Endothelial cell (in vitro differentiated cells): ENCODE measurements at regions not wholly inside any gene's neighbourhood (a gene's known extent, or its start where the extent isn't known, plus 50 kb on each side); places are given as distances from the start of the nearest gene placed in this dataset.

Source experiments
- DNase-seq: peaks from one replicate; pipeline ENCODE4 v3.0.0; 2021; ENCODE audit warnings: low spot score
- H3K27ac Mint-ChIP-seq: one replicate; pipeline ENCODE4 v1.8.0; 2021; ENCODE audit warnings: mixed read lengths, inconsistent platforms; ENCODE audit not compliant: unreplicated experiment
- H3K27me3 Mint-ChIP-seq: one replicate; pipeline ENCODE4 v1.8.0; 2021; ENCODE audit warnings: mild to moderate bottlenecking, moderate library complexity, mixed read lengths, inconsistent platforms; ENCODE audit not compliant: unreplicated experiment
- H3K36me3 Mint-ChIP-seq: one replicate; pipeline ENCODE4 v1.8.0; 2021; ENCODE audit warnings: mild to moderate bottlenecking, low read depth, mixed read lengths, inconsistent platforms; ENCODE audit not compliant: unreplicated experiment
- H3K4me1 Mint-ChIP-seq: one replicate; pipeline ENCODE4 v1.8.0; 2021; ENCODE audit warnings: mild to moderate bottlenecking, mixed read lengths, inconsistent platforms; ENCODE audit not compliant: unreplicated experiment
- H3K4me3 Mint-ChIP-seq: one replicate; pipeline ENCODE4 v1.8.0; 2021; ENCODE audit warnings: mild to moderate bottlenecking, mixed read lengths, inconsistent platforms; ENCODE audit not compliant: unreplicated experiment
- H3K9me3 Mint-ChIP-seq: one replicate; pipeline ENCODE4 v1.8.0; 2021; ENCODE audit warnings: mixed read lengths, inconsistent platforms; ENCODE audit not compliant: unreplicated experiment
- TF ChIP-seq, protein P1 (sequence below): fragments of 200-600 bp; sonication (generic); IDR thresholded peaks from one replicate; pipeline ENCODE4 v1.5.0; 2021; ENCODE audit warnings: antibody characterized with exemption; ENCODE audit not compliant: unreplicated experiment

DNA sequence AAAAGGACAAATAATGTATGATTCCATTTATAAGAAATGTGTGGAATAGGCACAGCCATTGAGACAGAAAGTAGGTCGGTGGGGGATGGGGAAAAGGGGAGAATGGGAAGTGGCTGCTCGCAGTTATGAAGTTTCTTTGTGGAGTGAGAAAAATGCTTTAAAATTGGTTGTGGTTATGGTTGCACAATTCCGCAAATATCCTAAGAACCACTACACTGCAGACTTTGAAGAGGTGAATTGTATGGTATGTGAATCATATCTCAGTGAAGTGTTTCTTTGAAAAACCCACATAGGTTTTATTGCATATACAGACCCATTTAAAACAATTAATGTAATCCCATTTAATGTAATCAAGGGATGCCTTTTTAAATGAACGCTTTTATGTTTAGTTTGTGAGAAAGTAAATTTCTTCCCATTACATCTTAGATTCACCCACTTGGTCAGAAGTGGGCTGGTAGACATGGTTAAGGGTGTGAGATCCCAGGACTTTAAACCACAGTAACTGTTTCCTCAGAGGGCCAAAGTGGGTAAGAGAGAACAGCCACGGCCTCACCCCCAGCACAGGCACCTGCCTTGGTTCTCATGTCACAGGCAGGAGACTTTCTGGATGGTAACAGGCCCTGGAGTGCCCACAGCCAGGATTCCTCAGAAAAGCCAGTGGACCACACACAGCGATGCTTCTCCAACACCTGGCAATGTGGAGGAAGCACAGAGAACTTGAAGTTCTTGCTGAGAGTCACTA, 119.3 kb upstream of the GJB6 start:
- Mint-ChIP-seq H3K4me3 (no peak overlapping the region), H3K27ac (no peak overlapping the region), H3K9me3 (no peaks in the 10 kb centered on the region), H3K36me3 (no peaks in the 10 kb centered on the region), H3K4me1 (no peaks in the 10 kb centered on the region), H3K27me3 (peaks cover 3% of the 10 kb centered on the region)
- DNase-seq: no peak
- TF ChIP-seq, protein P1, sequence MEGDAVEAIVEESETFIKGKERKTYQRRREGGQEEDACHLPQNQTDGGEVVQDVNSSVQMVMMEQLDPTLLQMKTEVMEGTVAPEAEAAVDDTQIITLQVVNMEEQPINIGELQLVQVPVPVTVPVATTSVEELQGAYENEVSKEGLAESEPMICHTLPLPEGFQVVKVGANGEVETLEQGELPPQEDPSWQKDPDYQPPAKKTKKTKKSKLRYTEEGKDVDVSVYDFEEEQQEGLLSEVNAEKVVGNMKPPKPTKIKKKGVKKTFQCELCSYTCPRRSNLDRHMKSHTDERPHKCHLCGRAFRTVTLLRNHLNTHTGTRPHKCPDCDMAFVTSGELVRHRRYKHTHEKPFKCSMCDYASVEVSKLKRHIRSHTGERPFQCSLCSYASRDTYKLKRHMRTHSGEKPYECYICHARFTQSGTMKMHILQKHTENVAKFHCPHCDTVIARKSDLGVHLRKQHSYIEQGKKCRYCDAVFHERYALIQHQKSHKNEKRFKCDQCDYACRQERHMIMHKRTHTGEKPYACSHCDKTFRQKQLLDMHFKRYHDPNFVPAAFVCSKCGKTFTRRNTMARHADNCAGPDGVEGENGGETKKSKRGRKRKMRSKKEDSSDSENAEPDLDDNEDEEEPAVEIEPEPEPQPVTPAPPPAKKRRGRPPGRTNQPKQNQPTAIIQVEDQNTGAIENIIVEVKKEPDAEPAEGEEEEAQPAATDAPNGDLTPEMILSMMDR: no peak

DNA sequence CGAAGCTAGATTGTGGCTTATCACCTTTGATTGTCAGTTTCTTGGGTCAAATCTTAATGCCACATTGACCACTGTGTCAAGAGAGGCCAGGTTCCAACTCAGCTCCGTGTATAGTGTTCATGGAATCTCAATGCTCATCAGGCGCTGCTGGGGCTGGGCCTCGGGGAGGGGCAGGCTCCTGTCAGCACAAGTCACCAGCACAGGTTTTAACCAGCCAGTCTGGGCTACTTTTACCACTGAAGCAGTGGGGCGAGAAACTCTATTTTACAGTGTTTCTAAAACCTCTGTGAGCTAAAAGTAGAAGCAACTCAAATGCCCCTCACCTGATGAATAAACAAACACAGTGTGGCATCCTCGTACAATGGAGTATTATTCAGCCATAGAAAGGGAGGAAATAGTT, 118.7 kb upstream of the GJB6 start:
- TF ChIP-seq, protein P1: no peak
- Mint-ChIP-seq H3K36me3 (no peaks in the 10 kb centered on the region), H3K27me3 (peaks cover 3% of the 10 kb centered on the region), H3K9me3 (no peaks in the 10 kb centered on the region), H3K4me1 (no peaks in the 10 kb centered on the region), H3K27ac (no peak overlapping the region), H3K4me3 (no peak overlapping the region)
- no peak for DNase-seq

DNA sequence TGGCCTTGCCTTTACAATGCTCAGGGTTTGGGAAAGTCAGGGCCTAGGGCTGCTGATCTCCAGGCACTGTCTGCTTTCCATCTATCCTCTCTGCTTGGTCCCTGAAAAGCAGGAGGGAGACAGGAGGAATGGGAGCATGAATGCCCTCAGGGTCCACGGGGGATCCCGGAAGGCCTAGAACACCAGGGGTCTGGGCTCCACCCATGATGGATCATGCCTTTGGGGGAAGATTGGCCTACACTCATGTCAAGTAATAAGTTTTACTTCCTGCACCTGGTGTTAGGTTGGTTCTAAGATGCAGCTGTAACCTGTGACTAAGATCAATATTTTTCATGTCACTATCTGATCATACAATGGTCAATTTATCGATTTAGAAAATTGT, 118.3 kb upstream of the GJB6 start:
- peaks cover 3% of the 10 kb centered on the region for H3K27me3 Mint-ChIP-seq
- no peaks in the 10 kb centered on the region for H3K9me3 Mint-ChIP-seq
- DNase-seq: no peak
- no peak overlapping the region for H3K4me3 Mint-ChIP-seq
- peaks cover 1% of the 10 kb centered on the region for H3K4me1 Mint-ChIP-seq
- TF ChIP-seq, protein P1: no peak
- H3K36me3 Mint-ChIP-seq: no peaks in the 10 kb centered on the region
- H3K27ac Mint-ChIP-seq: no peak overlapping the region

DNA sequence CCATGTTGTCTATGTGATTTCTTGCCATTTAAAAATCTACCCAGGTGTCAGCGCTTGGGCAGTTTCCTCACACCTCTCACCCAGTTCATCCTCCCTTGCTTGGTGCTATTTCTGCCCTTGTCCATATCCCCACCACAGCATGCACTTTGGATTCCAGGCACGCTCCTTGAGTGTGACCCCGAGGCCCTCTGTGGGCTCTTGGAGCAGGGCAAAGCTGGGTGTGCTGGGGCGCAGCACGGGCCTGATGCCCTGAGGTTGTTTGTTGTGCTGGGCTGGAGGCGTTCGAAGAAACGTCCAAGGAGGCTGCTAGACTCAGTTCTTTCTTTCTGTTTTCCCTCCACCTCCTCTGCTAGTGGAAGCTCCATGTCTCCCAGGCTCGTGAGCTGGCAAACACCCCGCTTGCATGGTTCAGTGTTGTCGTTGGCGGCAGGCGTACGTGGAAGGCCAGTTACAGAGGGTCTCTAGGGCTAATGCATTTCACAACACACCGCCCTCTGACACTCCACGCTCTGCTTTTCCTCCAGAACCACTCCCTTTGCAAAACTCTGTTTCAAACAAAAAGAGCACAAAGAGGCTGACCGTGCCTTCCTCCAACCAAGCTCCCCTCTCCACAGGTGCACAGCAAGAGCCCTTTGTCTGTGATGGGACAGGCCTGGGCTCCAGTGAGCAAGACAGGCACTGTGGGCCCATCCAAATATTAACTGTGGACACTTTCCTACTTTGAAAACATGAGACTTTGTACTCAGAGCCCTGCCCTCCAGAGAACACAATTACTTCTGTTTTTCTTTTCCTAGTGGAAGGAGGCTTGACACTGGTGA, 117.7 kb upstream of the GJB6 start:
- Mint-ChIP-seq H3K4me3 (no peak overlapping the region), H3K4me1 (peaks cover 7% of the 10 kb centered on the region), H3K27ac (no peak overlapping the region), H3K36me3 (no peaks in the 10 kb centered on the region), H3K27me3 (peaks cover 3% of the 10 kb centered on the region), H3K9me3 (no peaks in the 10 kb centered on the region)
- TF ChIP-seq, protein P1: no peak
- DNase-seq: no peak
